DND-41 (cell line): ENCODE measurements at regions not wholly inside any gene's neighbourhood (a gene's known extent, or its start where the extent isn't known, plus 50 kb on each side); places are given as distances from the start of the nearest gene placed in this dataset.

ENCODE experiments used
- EZH2 ChIP-seq: IDR thresholded peaks from 3 replicates; pipeline ENCODE4 v1.6.1; 2012; ENCODE audit warnings: borderline replicate concordance, low read depth, mild to moderate bottlenecking, moderate library complexity, low read length, inconsistent platforms; ENCODE audit not compliant: severe bottlenecking
- TF ChIP-seq, protein P1 (sequence below): IDR thresholded peaks from 2 replicates; pipeline ENCODE4 v1.5.1; 2012; ENCODE audit warnings: borderline replicate concordance, low read length, moderate library complexity, mild to moderate bottlenecking; ENCODE audit not compliant: poor library complexity, severe bottlenecking; ENCODE audit errors: extremely low read depth

DNA sequence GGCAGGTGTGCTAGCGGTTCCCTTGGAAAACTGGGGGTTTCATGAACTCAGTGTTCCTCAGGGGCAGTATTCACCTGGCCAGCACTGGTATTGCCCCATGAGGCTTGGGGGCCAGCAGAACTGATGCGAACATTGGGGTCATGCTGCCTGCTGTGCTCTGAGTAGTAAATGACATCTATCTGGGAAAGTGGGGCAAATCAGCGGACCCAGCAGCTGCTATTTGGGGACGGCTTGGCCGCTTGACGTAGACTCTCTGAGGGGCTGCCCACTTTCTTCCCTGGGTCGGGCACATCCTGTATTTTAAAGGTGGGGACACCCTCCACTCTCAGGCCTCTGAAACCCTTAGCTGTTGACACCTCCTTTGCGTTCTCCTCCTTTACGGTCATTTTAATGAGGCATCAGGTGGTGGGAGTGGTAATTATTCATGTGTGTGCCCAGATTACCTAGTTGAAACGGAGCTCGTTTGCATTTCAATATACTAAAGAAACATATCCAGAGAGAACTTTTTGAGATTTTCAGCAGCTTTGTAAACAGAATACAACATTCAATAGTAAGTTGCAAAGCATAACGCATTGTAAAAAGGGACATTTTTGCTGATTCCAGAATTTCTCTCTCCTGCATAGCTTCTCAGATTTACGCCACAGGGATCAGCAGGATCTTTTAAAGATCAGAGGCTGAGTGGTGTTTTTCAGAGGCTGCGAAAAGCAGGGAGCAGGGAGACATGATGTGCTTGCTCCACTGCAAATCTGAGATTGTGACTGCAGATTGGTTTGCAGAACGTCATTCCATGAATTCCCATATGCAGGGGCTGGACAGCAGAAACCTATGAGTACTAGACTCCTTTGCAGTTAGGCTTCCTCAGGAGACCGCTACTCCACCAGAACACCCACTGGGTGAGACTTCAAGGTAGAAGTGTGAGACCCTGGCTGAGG lies 56.8 kb upstream of the ZFR start:
- TF ChIP-seq, protein P1, sequence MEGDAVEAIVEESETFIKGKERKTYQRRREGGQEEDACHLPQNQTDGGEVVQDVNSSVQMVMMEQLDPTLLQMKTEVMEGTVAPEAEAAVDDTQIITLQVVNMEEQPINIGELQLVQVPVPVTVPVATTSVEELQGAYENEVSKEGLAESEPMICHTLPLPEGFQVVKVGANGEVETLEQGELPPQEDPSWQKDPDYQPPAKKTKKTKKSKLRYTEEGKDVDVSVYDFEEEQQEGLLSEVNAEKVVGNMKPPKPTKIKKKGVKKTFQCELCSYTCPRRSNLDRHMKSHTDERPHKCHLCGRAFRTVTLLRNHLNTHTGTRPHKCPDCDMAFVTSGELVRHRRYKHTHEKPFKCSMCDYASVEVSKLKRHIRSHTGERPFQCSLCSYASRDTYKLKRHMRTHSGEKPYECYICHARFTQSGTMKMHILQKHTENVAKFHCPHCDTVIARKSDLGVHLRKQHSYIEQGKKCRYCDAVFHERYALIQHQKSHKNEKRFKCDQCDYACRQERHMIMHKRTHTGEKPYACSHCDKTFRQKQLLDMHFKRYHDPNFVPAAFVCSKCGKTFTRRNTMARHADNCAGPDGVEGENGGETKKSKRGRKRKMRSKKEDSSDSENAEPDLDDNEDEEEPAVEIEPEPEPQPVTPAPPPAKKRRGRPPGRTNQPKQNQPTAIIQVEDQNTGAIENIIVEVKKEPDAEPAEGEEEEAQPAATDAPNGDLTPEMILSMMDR, result no peak
- TF ChIP-seq EZH2, result no peak
